Neural crest cell (in vitro differentiated cells): ENCODE measurements at regions not wholly inside any gene's neighbourhood (a gene's known extent, or its start where the extent isn't known, plus 50 kb on each side); places are given as distances from the start of the nearest gene placed in this dataset.

Source experiments
- DNase-seq: peaks from one replicate; pipeline ENCODE4 v3.0.0; 2021; ENCODE audit warnings: low read depth, mixed read lengths, low spot score
- H3K27ac Mint-ChIP-seq: one replicate; pipeline ENCODE4 v1.8.0; 2021; ENCODE audit warnings: mild to moderate bottlenecking, mixed read lengths; ENCODE audit not compliant: unreplicated experiment
- H3K27me3 Mint-ChIP-seq: 2 replicates; pipeline ENCODE4 v1.8.0; 2021; ENCODE audit warnings: low read depth, mild to moderate bottlenecking, mixed read lengths
- H3K36me3 Mint-ChIP-seq: 2 replicates; pipeline ENCODE4 v1.8.0; 2021; ENCODE audit warnings: low read depth, mild to moderate bottlenecking, mixed read lengths
- H3K4me1 Mint-ChIP-seq: 2 replicates; pipeline ENCODE4 v1.8.0; 2021; ENCODE audit warnings: mixed read lengths
- H3K4me3 Mint-ChIP-seq: one replicate; pipeline ENCODE4 v1.8.0; 2021; ENCODE audit warnings: mild to moderate bottlenecking, mixed read lengths
- H3K9me3 Mint-ChIP-seq: 2 replicates; pipeline ENCODE4 v1.8.0; 2021; ENCODE audit warnings: mixed read lengths
- TF ChIP-seq, protein P1 (sequence below): fragments of 200-600 bp; sonication (generic); conservative IDR thresholded peaks from 2 replicates; pipeline ENCODE4 v1.5.0; 2021; ENCODE audit warnings: antibody characterized with exemption, mild to moderate bottlenecking

GRCh38 chr7:124570558-124570957, 195.0 kb downstream of the GPR37 start:
- Mint-ChIP-seq H3K27ac (no peak overlapping the region), H3K4me3 (no peak overlapping the region), H3K9me3 (no peaks in the 10 kb centered on the region), H3K36me3 (no peaks in the 10 kb centered on the region), H3K4me1 (peaks cover 6% of the 10 kb centered on the region), H3K27me3 (no peaks in the 10 kb centered on the region)
- DNase-seq, result no peak
- TF ChIP-seq, protein P1, sequence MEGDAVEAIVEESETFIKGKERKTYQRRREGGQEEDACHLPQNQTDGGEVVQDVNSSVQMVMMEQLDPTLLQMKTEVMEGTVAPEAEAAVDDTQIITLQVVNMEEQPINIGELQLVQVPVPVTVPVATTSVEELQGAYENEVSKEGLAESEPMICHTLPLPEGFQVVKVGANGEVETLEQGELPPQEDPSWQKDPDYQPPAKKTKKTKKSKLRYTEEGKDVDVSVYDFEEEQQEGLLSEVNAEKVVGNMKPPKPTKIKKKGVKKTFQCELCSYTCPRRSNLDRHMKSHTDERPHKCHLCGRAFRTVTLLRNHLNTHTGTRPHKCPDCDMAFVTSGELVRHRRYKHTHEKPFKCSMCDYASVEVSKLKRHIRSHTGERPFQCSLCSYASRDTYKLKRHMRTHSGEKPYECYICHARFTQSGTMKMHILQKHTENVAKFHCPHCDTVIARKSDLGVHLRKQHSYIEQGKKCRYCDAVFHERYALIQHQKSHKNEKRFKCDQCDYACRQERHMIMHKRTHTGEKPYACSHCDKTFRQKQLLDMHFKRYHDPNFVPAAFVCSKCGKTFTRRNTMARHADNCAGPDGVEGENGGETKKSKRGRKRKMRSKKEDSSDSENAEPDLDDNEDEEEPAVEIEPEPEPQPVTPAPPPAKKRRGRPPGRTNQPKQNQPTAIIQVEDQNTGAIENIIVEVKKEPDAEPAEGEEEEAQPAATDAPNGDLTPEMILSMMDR, result no peak

DNA sequence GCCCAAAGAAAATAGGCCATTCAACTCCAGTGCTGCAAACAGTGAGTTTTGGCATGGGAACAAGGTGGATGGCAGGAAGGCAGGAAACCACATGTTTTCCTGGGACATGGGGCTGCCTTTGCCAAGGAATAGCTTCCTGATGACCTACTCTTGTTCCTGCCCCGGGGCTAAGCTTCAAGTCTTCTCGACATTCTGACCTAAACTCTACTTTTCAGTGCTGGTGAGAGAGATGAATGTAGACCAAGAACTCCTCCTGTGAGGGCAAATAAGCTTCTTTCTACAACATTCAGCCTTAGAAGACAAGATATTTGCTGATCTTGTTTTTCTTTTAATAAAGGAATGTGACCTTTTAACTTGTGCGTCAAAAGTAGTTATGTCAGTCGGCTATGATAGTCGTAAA, 199.0 kb downstream of the GPR37 start:
- Mint-ChIP-seq H3K4me1 (peaks cover 6% of the 10 kb centered on the region), H3K36me3 (no peaks in the 10 kb centered on the region), H3K9me3 (no peaks in the 10 kb centered on the region), H3K4me3 (no peak overlapping the region), H3K27me3 (no peaks in the 10 kb centered on the region), H3K27ac (no peak overlapping the region)
- TF ChIP-seq, protein P1, result no peak
- DNase-seq, result no peak

DNA sequence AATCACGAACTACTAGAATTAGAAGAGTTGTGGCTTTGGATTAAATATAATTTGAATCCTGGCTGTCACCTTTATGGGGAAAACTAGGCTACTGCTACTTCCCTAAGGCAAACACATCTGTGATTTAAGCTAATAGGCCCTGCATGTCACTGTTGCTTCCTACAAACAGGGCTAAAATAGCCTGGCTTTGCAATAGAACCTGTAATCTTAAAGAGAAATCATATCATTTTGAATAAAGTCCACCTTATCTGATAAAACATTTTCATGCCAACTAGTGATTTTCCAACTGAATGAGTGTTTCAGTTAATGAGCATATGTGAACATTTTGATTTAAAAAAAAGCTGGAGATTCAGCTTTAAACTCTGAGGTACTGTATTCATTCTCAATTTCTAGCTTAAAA, 208.0 kb downstream of the GPR37 start:
- Mint-ChIP-seq H3K4me3 (no peak overlapping the region), H3K36me3 (no peaks in the 10 kb centered on the region), H3K27me3 (no peaks in the 10 kb centered on the region), H3K9me3 (no peaks in the 10 kb centered on the region), H3K4me1 (no peaks in the 10 kb centered on the region), H3K27ac (no peak overlapping the region)
- no peak for DNase-seq
- TF ChIP-seq, protein P1, result no peak

GRCh38 chr7:124557101-124557500, 208.5 kb downstream of the GPR37 start:
- Mint-ChIP-seq H3K36me3 (no peaks in the 10 kb centered on the region), H3K4me1 (no peaks in the 10 kb centered on the region), H3K27ac (no peak overlapping the region), H3K27me3 (no peaks in the 10 kb centered on the region), H3K9me3 (no peaks in the 10 kb centered on the region), H3K4me3 (no peak overlapping the region)
- DNase-seq, result no peak
- TF ChIP-seq, protein P1, result no peak

DNA sequence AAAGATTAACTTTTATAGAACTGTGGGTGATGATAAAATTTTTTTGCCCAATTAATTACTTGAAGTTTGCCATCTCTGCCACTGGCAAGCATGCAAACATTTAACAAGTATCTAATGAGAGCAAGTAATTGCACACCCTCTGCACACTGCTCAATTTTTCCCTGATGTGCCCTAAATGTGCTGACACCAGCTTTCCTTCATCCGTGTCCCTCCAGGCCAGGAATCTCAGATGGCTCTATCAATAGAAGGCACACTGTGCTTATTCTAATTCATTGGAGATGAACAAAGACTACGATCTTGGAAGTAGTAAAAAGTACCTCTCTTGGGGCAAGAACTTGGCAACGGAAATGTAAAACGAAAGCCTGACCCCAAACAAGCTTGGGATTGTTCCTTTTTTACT, 212.1 kb downstream of the GPR37 start:
- Mint-ChIP-seq H3K36me3 (no peaks in the 10 kb centered on the region), H3K27ac (no peak overlapping the region), H3K4me1 (no peaks in the 10 kb centered on the region), H3K27me3 (no peaks in the 10 kb centered on the region), H3K4me3 (no peak overlapping the region), H3K9me3 (no peaks in the 10 kb centered on the region)
- no peak for DNase-seq
- TF ChIP-seq, protein P1, result no peak

- TF ChIP-seq, protein P1, result no peak
- DNase-seq, result no peak
- H3K9me3 Mint-ChIP-seq, result no peaks in the 10 kb centered on the region
- no peak overlapping the region for H3K27ac Mint-ChIP-seq
- no peaks in the 10 kb centered on the region for H3K36me3 Mint-ChIP-seq
- H3K4me3 Mint-ChIP-seq, result no peak overlapping the region
- H3K27me3 Mint-ChIP-seq, result no peaks in the 10 kb centered on the region
- no peaks in the 10 kb centered on the region for H3K4me1 Mint-ChIP-seq
Observed at GRCh38 chr7:124552217-124552616, 213.4 kb downstream of the GPR37 start.
